ENCODE measurements at regions not wholly inside any gene's neighbourhood (a gene's known extent, or its start where the extent isn't known, plus 50 kb on each side); places are given as distances from the start of the nearest gene placed in this dataset.

DNA sequence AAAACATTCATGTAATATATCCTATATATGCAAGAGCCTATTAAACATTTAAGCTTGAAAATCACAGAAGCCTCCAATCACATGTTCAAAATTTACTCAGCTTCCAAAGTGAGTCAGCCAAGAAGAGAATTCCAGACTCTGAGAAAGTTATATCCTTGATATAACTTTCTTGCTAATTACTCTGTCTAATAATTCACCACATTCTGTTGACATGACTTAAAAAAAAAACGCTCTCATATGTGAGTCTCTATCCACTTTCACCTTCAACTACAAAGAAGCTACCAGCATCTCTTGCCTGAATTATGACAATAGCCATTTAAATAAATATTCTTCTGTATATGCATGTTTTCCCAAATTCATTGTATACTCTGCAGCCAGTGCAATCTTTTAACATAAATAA, 1116.3 kb upstream of the CADM2 start:
- Mint-ChIP-seq H3K36me3 (ENCODE audit: low read depth) (no peaks in the 10 kb centered on the region), H3K4me3 (no peak overlapping the region), H3K9me3 (peaks cover 4% of the 10 kb centered on the region), H3K27me3 (no peaks in the 10 kb centered on the region), H3K27ac (no peak overlapping the region), H3K4me1 (no peaks in the 10 kb centered on the region)
- intact Hi-C loops (cut with micrococcal nuclease): no loop called here
- no peak for DNase-seq

DNA sequence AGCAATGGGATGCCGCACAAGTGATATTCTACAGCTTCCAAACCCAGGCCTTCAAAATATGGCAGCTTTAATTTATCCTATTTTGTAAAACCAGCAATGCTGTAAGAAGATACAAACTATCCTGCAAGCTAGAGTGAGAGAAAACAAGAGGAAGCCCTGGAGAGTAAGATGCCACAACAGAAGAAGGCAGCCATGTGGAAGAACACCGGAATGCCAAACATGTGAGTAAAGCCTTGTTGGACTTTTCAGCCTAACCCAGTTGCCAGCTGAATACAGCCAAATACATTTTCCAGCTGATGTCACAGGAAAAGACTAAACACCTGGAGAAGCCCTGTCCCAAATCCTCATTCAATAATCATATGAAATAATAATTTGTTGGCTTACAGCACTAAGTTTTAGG, 1115.1 kb upstream of the CADM2 start:
- H3K27me3 Mint-ChIP-seq: no peaks in the 10 kb centered on the region
- no peak overlapping the region for H3K27ac Mint-ChIP-seq
- no peaks in the 10 kb centered on the region for H3K4me1 Mint-ChIP-seq
- H3K36me3 Mint-ChIP-seq (ENCODE audit: low read depth): no peaks in the 10 kb centered on the region
- no peak overlapping the region for H3K4me3 Mint-ChIP-seq
- no peak for DNase-seq
- peaks cover 4% of the 10 kb centered on the region for H3K9me3 Mint-ChIP-seq
- intact Hi-C loops (cut with micrococcal nuclease): no loop called here

DNA sequence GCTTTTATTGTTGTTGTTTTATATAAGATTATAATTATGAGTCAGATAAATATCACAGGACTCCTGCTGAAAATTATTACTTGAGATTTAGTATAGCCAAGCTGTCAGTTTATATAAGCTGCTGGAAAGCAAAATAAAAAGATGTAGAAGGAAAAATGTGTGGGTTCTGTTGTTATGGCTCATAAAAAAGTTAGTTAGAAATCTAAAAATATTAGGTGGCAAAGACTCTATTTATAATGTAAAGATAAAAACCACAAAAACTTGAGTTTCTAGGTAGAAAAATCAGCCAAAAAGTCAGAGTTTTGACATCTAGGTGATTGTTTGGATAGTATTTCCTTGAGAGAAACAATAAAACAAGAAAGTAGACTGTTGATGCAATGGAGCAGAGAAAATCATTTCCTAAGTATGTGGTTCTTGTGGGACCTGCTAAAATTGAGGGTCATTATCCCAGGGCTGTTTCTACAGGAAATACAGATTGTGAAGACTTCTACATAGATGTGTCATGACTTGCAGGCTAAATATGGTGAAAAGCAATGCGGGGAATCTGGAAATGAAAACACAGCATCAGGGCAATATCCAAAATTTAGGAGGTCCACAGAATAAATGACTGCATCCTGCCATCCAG, 1109.6 kb upstream of the CADM2 start:
- no peaks in the 10 kb centered on the region for H3K36me3 Mint-ChIP-seq (ENCODE audit: low read depth)
- no peak overlapping the region for H3K27ac Mint-ChIP-seq
- no peak overlapping the region for H3K4me3 Mint-ChIP-seq
- no peak for DNase-seq
- intact Hi-C loops (cut with micrococcal nuclease): no loop called here
- no peaks in the 10 kb centered on the region for H3K27me3 Mint-ChIP-seq
- peaks cover 4% of the 10 kb centered on the region for H3K9me3 Mint-ChIP-seq
- no peaks in the 10 kb centered on the region for H3K4me1 Mint-ChIP-seq

- H3K4me3 Mint-ChIP-seq: no peak overlapping the region
- H3K27ac Mint-ChIP-seq: no peak overlapping the region
- H3K27me3 Mint-ChIP-seq: no peaks in the 10 kb centered on the region
- no peaks in the 10 kb centered on the region for H3K36me3 Mint-ChIP-seq (ENCODE audit: low read depth)
- H3K4me1 Mint-ChIP-seq: no peaks in the 10 kb centered on the region
- intact Hi-C loops (cut with micrococcal nuclease): no loop called here
- no peak for DNase-seq
- H3K9me3 Mint-ChIP-seq: peaks cover 9% of the 10 kb centered on the region
These were observed 1095.4 kb upstream of the CADM2 start for GRCh38 chr3:83863380-83863779.

GRCh38 chr3:83868909-83869567, 1089.8 kb upstream of the CADM2 start:
- no peak for DNase-seq
- Mint-ChIP-seq H3K27me3 (no peaks in the 10 kb centered on the region), H3K9me3 (peaks cover 4% of the 10 kb centered on the region), H3K4me3 (no peak overlapping the region), H3K27ac (no peak overlapping the region), H3K4me1 (no peaks in the 10 kb centered on the region), H3K36me3 (ENCODE audit: low read depth) (no peaks in the 10 kb centered on the region)
- intact Hi-C loops (cut with micrococcal nuclease): no loop called here

DNA sequence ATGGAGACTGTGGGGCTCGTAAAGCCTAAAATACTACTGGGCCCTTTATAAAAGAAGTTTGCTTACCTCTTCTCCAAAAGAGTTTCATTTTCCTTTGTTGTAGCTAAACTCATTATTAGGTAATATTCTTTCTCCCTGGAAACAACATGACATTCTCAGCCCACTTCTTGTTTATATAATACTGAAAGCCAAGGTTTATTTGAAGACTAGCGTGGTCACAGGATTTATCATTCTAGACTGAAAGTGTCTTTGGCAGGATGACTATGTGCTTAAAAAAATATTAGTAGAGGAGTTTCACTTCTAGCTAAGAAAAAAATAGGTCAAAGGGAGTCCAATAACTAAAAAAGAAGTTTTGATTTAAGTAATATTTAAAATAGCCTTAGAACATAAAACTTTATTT, 1085.2 kb upstream of the CADM2 start:
- H3K27me3 Mint-ChIP-seq: no peaks in the 10 kb centered on the region
- H3K27ac Mint-ChIP-seq: no peak overlapping the region
- DNase-seq: no peak
- no peaks in the 10 kb centered on the region for H3K36me3 Mint-ChIP-seq (ENCODE audit: low read depth)
- intact Hi-C loops (cut with micrococcal nuclease): no loop called here
- peaks cover 4% of the 10 kb centered on the region for H3K9me3 Mint-ChIP-seq
- no peaks in the 10 kb centered on the region for H3K4me1 Mint-ChIP-seq
- H3K4me3 Mint-ChIP-seq: no peak overlapping the region

DNA sequence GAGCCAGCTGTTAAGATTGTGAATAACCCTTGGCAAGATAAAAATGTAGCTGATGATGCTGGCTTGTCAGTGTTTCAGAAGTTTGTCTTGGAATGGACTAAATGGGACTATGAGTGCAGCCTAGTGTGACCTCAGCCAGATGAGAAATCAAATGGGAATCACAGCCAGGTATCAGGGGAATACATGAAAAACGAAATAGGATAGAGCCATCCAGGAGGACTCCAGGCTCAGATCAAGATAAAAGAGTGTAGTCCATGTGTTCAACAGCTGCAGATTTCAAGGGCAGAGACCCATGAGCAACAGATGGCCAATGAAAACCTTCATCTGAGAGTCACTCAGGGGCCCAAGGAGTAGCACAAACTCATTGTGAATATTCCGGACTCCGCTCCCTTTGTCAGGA, 1080.9 kb upstream of the CADM2 start:
- H3K27ac Mint-ChIP-seq: no peak overlapping the region
- no peaks in the 10 kb centered on the region for H3K27me3 Mint-ChIP-seq
- intact Hi-C loops (cut with micrococcal nuclease): no loop called here
- no peak for DNase-seq
- no peak overlapping the region for H3K4me3 Mint-ChIP-seq
- H3K9me3 Mint-ChIP-seq: no peaks in the 10 kb centered on the region
- H3K4me1 Mint-ChIP-seq: no peaks in the 10 kb centered on the region
- no peaks in the 10 kb centered on the region for H3K36me3 Mint-ChIP-seq (ENCODE audit: low read depth)

DNA sequence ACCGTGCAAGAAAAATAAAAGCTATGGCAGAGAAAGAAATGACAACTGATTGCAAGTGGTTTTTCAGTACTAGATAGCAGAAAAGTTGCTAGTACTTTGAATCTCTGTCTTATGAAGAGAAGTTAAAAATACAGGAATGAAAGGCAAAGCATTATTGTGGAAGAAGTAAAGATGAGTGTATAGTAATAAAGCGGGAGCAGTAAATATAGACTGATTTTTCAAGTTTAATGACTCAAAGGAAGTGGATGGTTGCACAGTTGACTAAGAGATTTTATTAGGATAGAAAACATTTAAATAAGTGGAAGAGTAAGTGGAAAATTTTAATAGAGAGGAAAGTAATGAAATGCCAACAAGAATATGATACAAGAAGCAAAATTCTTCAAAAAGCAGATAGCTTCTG, 1076.1 kb upstream of the CADM2 start:
- intact Hi-C loops (cut with micrococcal nuclease): no loop called here
- no peaks in the 10 kb centered on the region for H3K9me3 Mint-ChIP-seq
- no peak overlapping the region for H3K27ac Mint-ChIP-seq
- no peak overlapping the region for H3K4me3 Mint-ChIP-seq
- DNase-seq: no peak
- H3K27me3 Mint-ChIP-seq: no peaks in the 10 kb centered on the region
- H3K36me3 Mint-ChIP-seq (ENCODE audit: low read depth): no peaks in the 10 kb centered on the region
- no peaks in the 10 kb centered on the region for H3K4me1 Mint-ChIP-seq

DNA sequence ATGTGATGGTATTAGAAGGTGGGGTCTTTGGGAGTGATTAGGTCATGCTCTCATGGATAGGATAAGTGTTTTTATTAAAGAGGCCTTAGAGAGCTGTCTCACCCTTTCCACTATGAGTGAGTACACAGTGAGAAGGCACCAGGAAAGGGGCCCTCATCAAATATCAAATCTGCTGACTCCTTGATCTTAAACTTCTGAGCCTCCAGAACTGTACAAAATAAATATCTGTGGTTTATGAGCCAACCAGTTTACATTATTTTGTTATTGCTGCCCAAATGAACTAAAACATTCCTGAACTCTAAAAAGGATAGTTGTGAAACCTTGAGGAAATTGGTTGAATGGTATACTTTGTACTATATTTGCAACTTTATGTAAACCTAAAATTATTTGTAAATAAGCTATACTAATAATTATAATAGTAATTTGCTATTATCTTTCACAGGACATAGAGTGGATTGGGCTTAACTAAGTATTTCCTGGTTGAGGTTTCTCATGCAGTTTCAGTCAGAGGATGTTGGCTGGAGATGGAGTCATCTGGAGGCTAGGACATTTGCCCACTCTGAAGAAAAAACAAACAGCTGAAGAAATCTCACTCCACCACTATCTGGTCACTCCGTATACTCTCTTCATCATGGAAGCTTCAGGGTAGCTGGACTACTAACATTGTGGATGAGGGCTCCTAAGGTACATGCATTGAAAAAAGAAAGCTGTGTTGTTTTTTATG, 1068.6 kb upstream of the CADM2 start:
- no peaks in the 10 kb centered on the region for H3K4me1 Mint-ChIP-seq
- H3K27ac Mint-ChIP-seq: no peak overlapping the region
- no peak overlapping the region for H3K4me3 Mint-ChIP-seq
- DNase-seq: no peak
- no peaks in the 10 kb centered on the region for H3K27me3 Mint-ChIP-seq
- intact Hi-C loops (cut with micrococcal nuclease): no loop called here
- no peaks in the 10 kb centered on the region for H3K36me3 Mint-ChIP-seq (ENCODE audit: low read depth)
- H3K9me3 Mint-ChIP-seq: peaks cover 4% of the 10 kb centered on the region

- no peaks in the 10 kb centered on the region for H3K4me1 Mint-ChIP-seq
These were observed 1068.0 kb upstream of the CADM2 start for GRCh38 chr3:83890763-83891135.

DNA sequence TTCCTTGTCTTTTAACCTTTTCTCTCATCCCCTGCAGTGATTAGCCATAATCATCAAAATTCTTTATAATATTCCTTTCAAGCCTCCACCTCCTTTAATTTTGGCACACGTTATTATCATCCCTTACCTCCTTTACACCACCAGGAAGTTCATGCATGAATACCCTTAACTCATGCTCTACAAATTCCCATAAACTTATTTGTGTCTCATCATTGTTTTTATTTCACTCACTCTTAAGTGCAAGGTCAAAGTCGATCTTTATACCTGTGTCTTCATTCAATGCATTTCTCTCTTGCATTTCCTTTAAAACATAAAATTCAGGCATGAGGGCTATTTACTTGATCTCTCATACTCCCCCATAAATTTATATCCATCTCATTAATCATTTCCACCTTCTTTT, 1064.6 kb upstream of the CADM2 start:
- H3K4me3 Mint-ChIP-seq: no peak overlapping the region

More at GRCh38 chr3:83890763-83891135, 1068.0 kb upstream of the CADM2 start:
- no peak overlapping the region for H3K27ac Mint-ChIP-seq
- intact Hi-C loops (cut with micrococcal nuclease): no loop called here
- peaks cover 4% of the 10 kb centered on the region for H3K9me3 Mint-ChIP-seq
- no peak for DNase-seq
- H3K27me3 Mint-ChIP-seq: no peaks in the 10 kb centered on the region
- H3K36me3 Mint-ChIP-seq (ENCODE audit: low read depth): no peaks in the 10 kb centered on the region
- H3K4me3 Mint-ChIP-seq: no peak overlapping the region

DNA sequence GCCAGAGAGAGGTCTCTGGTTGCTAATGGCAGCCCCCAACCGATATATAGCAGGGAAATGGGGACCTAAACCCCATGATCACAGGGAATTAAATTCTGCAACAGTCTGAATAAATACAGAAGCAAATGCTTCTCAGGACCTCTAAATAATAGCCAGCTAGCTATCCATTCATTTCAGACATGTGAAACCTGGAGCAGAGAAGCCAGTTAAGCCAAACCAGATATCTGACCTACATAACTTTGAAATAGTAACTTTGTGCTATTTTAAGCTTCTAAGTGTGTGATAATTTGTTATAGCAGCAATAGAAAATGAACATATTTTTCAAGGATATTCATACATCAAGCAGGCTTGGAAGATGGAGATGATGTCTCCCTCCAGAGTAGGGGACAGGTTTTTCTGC, 1062.9 kb upstream of the CADM2 start:
- H3K27me3 Mint-ChIP-seq: no peaks in the 10 kb centered on the region
- H3K4me1 Mint-ChIP-seq: no peaks in the 10 kb centered on the region
- H3K27ac Mint-ChIP-seq: no peak overlapping the region
- no peaks in the 10 kb centered on the region for H3K36me3 Mint-ChIP-seq (ENCODE audit: low read depth)
- intact Hi-C loops (cut with micrococcal nuclease): no loop called here
- no peak for DNase-seq
- H3K9me3 Mint-ChIP-seq: peaks cover 4% of the 10 kb centered on the region
- H3K4me3 Mint-ChIP-seq: no peak overlapping the region

More for the DNA sequence above, 1064.6 kb upstream of the CADM2 start:
- no peaks in the 10 kb centered on the region for H3K36me3 Mint-ChIP-seq (ENCODE audit: low read depth)
- H3K9me3 Mint-ChIP-seq: peaks cover 4% of the 10 kb centered on the region
- DNase-seq: no peak
- no peaks in the 10 kb centered on the region for H3K4me1 Mint-ChIP-seq
- no peak overlapping the region for H3K27ac Mint-ChIP-seq
- intact Hi-C loops (cut with micrococcal nuclease): no loop called here
- no peaks in the 10 kb centered on the region for H3K27me3 Mint-ChIP-seq

DNA sequence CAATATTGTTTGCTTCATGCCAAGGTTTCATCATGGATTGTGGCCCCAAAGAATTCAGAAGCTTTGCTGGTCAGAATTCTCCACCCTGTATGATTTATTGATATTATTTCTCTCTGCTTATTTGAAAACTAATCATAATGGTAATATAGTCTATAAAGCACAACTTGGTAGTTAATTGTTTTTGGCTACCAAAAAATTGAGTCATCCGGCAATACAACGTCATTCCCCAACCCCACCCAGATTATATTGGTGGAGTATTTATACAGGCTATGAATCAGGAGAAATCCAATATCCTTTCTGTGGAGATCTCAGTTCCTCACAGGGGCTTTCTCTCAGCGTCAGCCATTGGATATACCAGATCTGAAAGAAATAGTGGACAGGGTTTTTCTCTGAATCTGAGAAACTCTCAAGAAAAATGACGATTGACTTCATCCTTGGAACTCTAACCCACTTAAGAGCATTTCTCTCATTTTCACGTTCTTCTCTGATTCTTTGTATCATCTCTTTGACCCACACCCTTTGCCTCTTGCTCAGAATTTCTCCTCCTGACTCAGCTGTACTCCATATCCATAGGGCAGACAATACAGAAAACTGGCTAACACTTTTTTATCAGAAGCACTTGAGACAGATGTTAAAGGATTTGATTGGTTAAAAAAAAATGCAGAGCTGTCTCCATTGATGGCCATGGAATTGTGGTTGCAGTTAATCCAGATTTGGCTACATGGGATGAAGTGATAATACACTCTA, 1055.8 kb upstream of the CADM2 start:
- Mint-ChIP-seq H3K36me3 (ENCODE audit: low read depth) (no peaks in the 10 kb centered on the region), H3K4me3 (no peak overlapping the region), H3K27ac (no peak overlapping the region), H3K9me3 (peaks cover 3% of the 10 kb centered on the region), H3K4me1 (no peaks in the 10 kb centered on the region), H3K27me3 (no peaks in the 10 kb centered on the region)
- intact Hi-C loops (cut with micrococcal nuclease): no loop called here
- no peak for DNase-seq

- no peak for DNase-seq
- no peak overlapping the region for H3K4me3 Mint-ChIP-seq
- intact Hi-C loops (cut with micrococcal nuclease): no loop called here
- no peaks in the 10 kb centered on the region for H3K27me3 Mint-ChIP-seq
- H3K9me3 Mint-ChIP-seq: no peaks in the 10 kb centered on the region
- H3K36me3 Mint-ChIP-seq (ENCODE audit: low read depth): no peaks in the 10 kb centered on the region
- H3K4me1 Mint-ChIP-seq: no peaks in the 10 kb centered on the region
- H3K27ac Mint-ChIP-seq: no peak overlapping the region
These were observed 1045.4 kb upstream of the CADM2 start for GRCh38 chr3:83913381-83913780.

All from activated CD4-positive, alpha-beta T cell treated with anti-CD3 and anti-CD28 coated beads, Interleukin-2, amount 10 ng/mL, durations not matched to agents 24 days and 14 days (primary cell).